ENCODE measurements at regions not wholly inside any gene's neighbourhood (a gene's known extent, or its start where the extent isn't known, plus 50 kb on each side); places are given as distances from the start of the nearest gene placed in this dataset.

- no peak for DNase-seq (ENCODE audit: low spot score)
- Histone ChIP-seq H3K9me3 (replicated peaks in 1 of 2; ENCODE audit: control insufficient read depth in 2 of 2, insufficient read depth in 1 of 2, low read depth in 1 of 2, low read length in 2 of 2) (peaks cover 4 to 15% of the 10 kb centered on the region in 2 donors), H2BK15ac (ENCODE audit: low read length) (no peak overlapping the region), H3K4me3 (ENCODE audit: low read length in 2 of 2) (no peak overlapping the region), H3K27me3 (ENCODE audit: control insufficient read depth in 3 of 3, insufficient read depth in 3 of 3, low read depth in 1 of 3, low read length in 3 of 3) (no peaks in the 10 kb centered on the region), H3K4me1 (ENCODE audit: control insufficient read depth in 2 of 2, insufficient read depth in 1 of 2, low read depth in 1 of 2, low read length in 2 of 2) (no peaks in the 10 kb centered on the region), H3K9ac (ENCODE audit: low read depth, low read length, poor library complexity) (no peak overlapping the region), H3K27ac (replicated peaks; ENCODE audit: low read length) (no peak overlapping the region), H3K18ac (ENCODE audit: low read length) (no peak overlapping the region), H4K91ac (ENCODE audit: low read depth, low read length, poor library complexity) (no peak overlapping the region), H2BK120ac (ENCODE audit: low read depth, low read length) (no peak overlapping the region), H2AK5ac (ENCODE audit: low read depth, low read length) (no peak overlapping the region), H3K36me3 (replicated peaks in 1 of 2; ENCODE audit: control insufficient read depth in 2 of 2, insufficient read depth in 2 of 2, low read length in 2 of 2) (no peaks in the 10 kb centered on the region), H2BK5ac (ENCODE audit: low read length) (no peak overlapping the region), H3K4me2 (ENCODE audit: insufficient read depth, low read length, poor library complexity, severe bottlenecking) (no peak overlapping the region), H2BK12ac (ENCODE audit: low read length) (no peak overlapping the region), H3K23ac (ENCODE audit: low read depth, low read length, poor library complexity) (no peak overlapping the region), H3K14ac (ENCODE audit: low read length) (no peak overlapping the region), H4K8ac (ENCODE audit: low read depth, low read length) (no peak overlapping the region), H3K4ac (ENCODE audit: low read length) (no peak overlapping the region), H3K79me1 (ENCODE audit: low read depth, low read length) (no peaks in the 10 kb centered on the region), H2AFZ (ENCODE audit: low read length) (no peak overlapping the region)
- no CpG with 5 or more reads among the region's 8 CpGs for WGBS, 2 donors (ENCODE audit: extremely low coverage in 2 of 2, insufficient read length in 2 of 2, insufficient replicate concordance in 1 of 2)
These were observed 72.4 kb upstream of the HAAO start for GRCh38 chr2:42864641-42865280.

- DNase-seq (ENCODE audit: low spot score): no peak
- no peaks in the 10 kb centered on the region for H3K79me1 ChIP-seq (ENCODE audit: low read depth, low read length)
- H2BK5ac ChIP-seq (ENCODE audit: low read length): no peak overlapping the region
- no peak overlapping the region for H2AFZ ChIP-seq (ENCODE audit: low read length)
- no peak overlapping the region for H2BK12ac ChIP-seq (ENCODE audit: low read length)
- no CpG with 5 or more reads among the region's 6 CpGs for WGBS, 2 donors (ENCODE audit: extremely low coverage in 2 of 2, insufficient read length in 2 of 2, insufficient replicate concordance in 1 of 2)
- no peak overlapping the region for H3K4ac ChIP-seq (ENCODE audit: low read length)
- no peak overlapping the region for H3K9ac ChIP-seq (ENCODE audit: low read depth, low read length, poor library complexity)
- H2AK5ac ChIP-seq (ENCODE audit: low read depth, low read length): no peak overlapping the region
- no peak overlapping the region for H3K14ac ChIP-seq (ENCODE audit: low read length)
- H4K8ac ChIP-seq (ENCODE audit: low read depth, low read length): no peak overlapping the region
- no peak overlapping the region for H3K23ac ChIP-seq (ENCODE audit: low read depth, low read length, poor library complexity)
- no peak overlapping the region for H3K27ac ChIP-seq (replicated peaks; ENCODE audit: low read length)
- no peak overlapping the region for H2BK120ac ChIP-seq (ENCODE audit: low read depth, low read length)
- H3K4me2 ChIP-seq (ENCODE audit: insufficient read depth, low read length, poor library complexity, severe bottlenecking): no peak overlapping the region
- peaks cover 4 to 15% of the 10 kb centered on the region in 2 donors for H3K9me3 ChIP-seq (replicated peaks in 1 of 2; ENCODE audit: control insufficient read depth in 2 of 2, insufficient read depth in 1 of 2, low read depth in 1 of 2, low read length in 2 of 2)
- H3K4me1 ChIP-seq (ENCODE audit: control insufficient read depth in 2 of 2, insufficient read depth in 1 of 2, low read depth in 1 of 2, low read length in 2 of 2): no peaks in the 10 kb centered on the region
- H3K18ac ChIP-seq (ENCODE audit: low read length): no peak overlapping the region
- H3K27me3 ChIP-seq (ENCODE audit: control insufficient read depth in 3 of 3, insufficient read depth in 3 of 3, low read depth in 1 of 3, low read length in 3 of 3): no peaks in the 10 kb centered on the region
- H2BK15ac ChIP-seq (ENCODE audit: low read length): no peak overlapping the region
- no peak overlapping the region for H3K4me3 ChIP-seq (ENCODE audit: low read length in 2 of 2)
- no peak overlapping the region for H4K91ac ChIP-seq (ENCODE audit: low read depth, low read length, poor library complexity)
- no peaks in the 10 kb centered on the region for H3K36me3 ChIP-seq (replicated peaks in 1 of 2; ENCODE audit: control insufficient read depth in 2 of 2, insufficient read depth in 2 of 2, low read length in 2 of 2)
These were observed 71.8 kb upstream of the HAAO start for GRCh38 chr2:42864222-42864621.

GRCh38 chr2:42863751-42864150 is 71.4 kb upstream of the HAAO start:
- Histone ChIP-seq H3K4me2 (ENCODE audit: insufficient read depth, low read length, poor library complexity, severe bottlenecking) (no peak overlapping the region), H3K36me3 (replicated peaks in 1 of 2; ENCODE audit: control insufficient read depth in 2 of 2, insufficient read depth in 2 of 2, low read length in 2 of 2) (no peaks in the 10 kb centered on the region), H3K9me3 (replicated peaks in 1 of 2; ENCODE audit: control insufficient read depth in 2 of 2, insufficient read depth in 1 of 2, low read depth in 1 of 2, low read length in 2 of 2) (peaks cover 3 to 10% of the 10 kb centered on the region in 2 donors), H3K23ac (ENCODE audit: low read depth, low read length, poor library complexity) (no peak overlapping the region), H2BK15ac (ENCODE audit: low read length) (peak overlapping the region; percentile 2), H3K27ac (replicated peaks; ENCODE audit: low read length) (no peak overlapping the region), H3K14ac (ENCODE audit: low read length) (no peak overlapping the region), H2BK120ac (ENCODE audit: low read depth, low read length) (no peak overlapping the region), H2BK12ac (ENCODE audit: low read length) (no peak overlapping the region), H3K27me3 (ENCODE audit: control insufficient read depth in 3 of 3, insufficient read depth in 3 of 3, low read depth in 1 of 3, low read length in 3 of 3) (no peaks in the 10 kb centered on the region), H3K79me1 (ENCODE audit: low read depth, low read length) (no peaks in the 10 kb centered on the region), H4K91ac (ENCODE audit: low read depth, low read length, poor library complexity) (no peak overlapping the region), H2AK5ac (ENCODE audit: low read depth, low read length) (no peak overlapping the region), H3K4me3 (ENCODE audit: low read length in 2 of 2) (no peak overlapping the region), H4K8ac (ENCODE audit: low read depth, low read length) (no peak overlapping the region), H3K4me1 (ENCODE audit: control insufficient read depth in 2 of 2, insufficient read depth in 1 of 2, low read depth in 1 of 2, low read length in 2 of 2) (no peaks in the 10 kb centered on the region), H3K4ac (ENCODE audit: low read length) (no peak overlapping the region), H3K9ac (ENCODE audit: low read depth, low read length, poor library complexity) (no peak overlapping the region), H2AFZ (ENCODE audit: low read length) (no peak overlapping the region), H2BK5ac (ENCODE audit: low read length) (no peak overlapping the region), H3K18ac (ENCODE audit: low read length) (peak overlapping the region; percentile 41)
- DNase-seq (ENCODE audit: low spot score): no peak
- no CpG with 5 or more reads among the region's 10 CpGs for WGBS, 2 donors (ENCODE audit: extremely low coverage in 2 of 2, insufficient read length in 2 of 2, insufficient replicate concordance in 1 of 2)

GRCh38 chr2:42863320-42863719 is 70.9 kb upstream of the HAAO start:
- Histone ChIP-seq H3K4ac (ENCODE audit: low read length) (no peak overlapping the region), H3K79me1 (ENCODE audit: low read depth, low read length) (no peaks in the 10 kb centered on the region), H3K27ac (replicated peaks; ENCODE audit: low read length) (no peak overlapping the region), H3K9ac (ENCODE audit: low read depth, low read length, poor library complexity) (no peak overlapping the region), H2BK120ac (ENCODE audit: low read depth, low read length) (no peak overlapping the region), H3K18ac (ENCODE audit: low read length) (peak overlapping the region; percentile 71), H3K4me2 (ENCODE audit: insufficient read depth, low read length, poor library complexity, severe bottlenecking) (no peak overlapping the region), H3K4me3 (ENCODE audit: low read length in 2 of 2) (no peak overlapping the region), H4K8ac (ENCODE audit: low read depth, low read length) (no peak overlapping the region), H3K4me1 (ENCODE audit: control insufficient read depth in 2 of 2, insufficient read depth in 1 of 2, low read depth in 1 of 2, low read length in 2 of 2) (no peaks in the 10 kb centered on the region), H4K91ac (ENCODE audit: low read depth, low read length, poor library complexity) (peak overlapping the region; percentile 49), H3K14ac (ENCODE audit: low read length) (no peak overlapping the region), H3K9me3 (replicated peaks in 1 of 2; ENCODE audit: control insufficient read depth in 2 of 2, insufficient read depth in 1 of 2, low read depth in 1 of 2, low read length in 2 of 2) (peaks cover 2 to 8% of the 10 kb centered on the region in 2 donors), H3K23ac (ENCODE audit: low read depth, low read length, poor library complexity) (no peak overlapping the region), H2BK5ac (ENCODE audit: low read length) (no peak overlapping the region), H3K36me3 (replicated peaks in 1 of 2; ENCODE audit: control insufficient read depth in 2 of 2, insufficient read depth in 2 of 2, low read length in 2 of 2) (no peaks in the 10 kb centered on the region), H2AK5ac (ENCODE audit: low read depth, low read length) (peak overlapping the region; percentile 16), H3K27me3 (ENCODE audit: control insufficient read depth in 3 of 3, insufficient read depth in 3 of 3, low read depth in 1 of 3, low read length in 3 of 3) (no peaks in the 10 kb centered on the region), H2BK15ac (ENCODE audit: low read length) (peak overlapping the region; percentile 2), H2BK12ac (ENCODE audit: low read length) (peak overlapping the region; percentile 10), H2AFZ (ENCODE audit: low read length) (no peak overlapping the region)
- no CpG with 5 or more reads among the region's 10 CpGs for WGBS, 2 donors (ENCODE audit: extremely low coverage in 2 of 2, insufficient read length in 2 of 2, insufficient replicate concordance in 1 of 2)
- DNase-seq (ENCODE audit: low spot score): no peak

Measured in neuronal stem cell (in vitro differentiated cells).